ENCODE measurements at regions not wholly inside any gene's neighbourhood (a gene's known extent, or its start where the extent isn't known, plus 50 kb on each side); places are given as distances from the start of the nearest gene placed in this dataset.

GRCh38 chr4:33477715-33478114 lies 2757.5 kb downstream of the PCDH7 start:
- TF ChIP-seq CTCF (IDR thresholded peaks at IDR 0.05) = no peak
- TF ChIP-seq POLR2A (IDR thresholded peaks at IDR 0.05) = no peak
